ENCODE measurements at regions not wholly inside any gene's neighbourhood (a gene's known extent, or its start where the extent isn't known, plus 50 kb on each side); places are given as distances from the start of the nearest gene placed in this dataset.

GRCh38 chr6:113375950-113376846 is 480.9 kb upstream of the MARCKS start:
- no peak for DNase-seq (ENCODE audit: low read depth in 4 of 4, low spot score in 3 of 4)

- no peak for DNase-seq (ENCODE audit: low read depth in 4 of 4, low spot score in 3 of 4)
Observed at GRCh38 chr6:113376847-113377165, 480.3 kb upstream of the MARCKS start.

- DNase-seq (ENCODE audit: low read depth in 4 of 4, low spot score in 3 of 4) = no peak
Observed at GRCh38 chr6:113377362-113377942, 479.7 kb upstream of the MARCKS start.

GRCh38 chr6:113380591-113380990 is 476.6 kb upstream of the MARCKS start:
- no peak for DNase-seq (ENCODE audit: low read depth in 4 of 4, low spot score in 3 of 4)

- no peak for DNase-seq (ENCODE audit: low read depth in 4 of 4, low spot score in 3 of 4)
Observed at GRCh38 chr6:113381232-113381631, 475.9 kb upstream of the MARCKS start.

GRCh38 chr6:113381959-113382358 is 475.2 kb upstream of the MARCKS start:
- no peak for DNase-seq (ENCODE audit: low read depth in 4 of 4, low spot score in 3 of 4)

GRCh38 chr6:113383701-113384100 is 473.4 kb upstream of the MARCKS start:
- DNase-seq (ENCODE audit: low read depth in 4 of 4, low spot score in 3 of 4) = no peak

- DNase-seq (ENCODE audit: low read depth in 4 of 4, low spot score in 3 of 4) = no peak
Observed at GRCh38 chr6:113385020-113385431, 472.1 kb upstream of the MARCKS start.

GRCh38 chr6:113388996-113389395 is 468.1 kb upstream of the MARCKS start:
- DNase-seq (ENCODE audit: low read depth in 4 of 4, low spot score in 3 of 4) = no peak

- no peak for DNase-seq (ENCODE audit: low read depth in 4 of 4, low spot score in 3 of 4)
Observed at GRCh38 chr6:113392551-113393055, 464.5 kb upstream of the MARCKS start.

GRCh38 chr6:113394216-113394615 is 462.9 kb upstream of the MARCKS start:
- no peak for DNase-seq (ENCODE audit: low read depth in 4 of 4, low spot score in 3 of 4)

GRCh38 chr6:113394729-113395128 is 462.4 kb upstream of the MARCKS start:
- DNase-seq (ENCODE audit: low read depth in 4 of 4, low spot score in 3 of 4) = no peak

- DNase-seq (ENCODE audit: low read depth in 4 of 4, low spot score in 3 of 4) = no peak
Observed at GRCh38 chr6:113396730-113397129, 460.4 kb upstream of the MARCKS start.

GRCh38 chr6:113397236-113397635 is 459.9 kb upstream of the MARCKS start:
- DNase-seq (ENCODE audit: low read depth in 4 of 4, low spot score in 3 of 4) = no peak

GRCh38 chr6:113401231-113401630 is 455.9 kb upstream of the MARCKS start:
- DNase-seq (ENCODE audit: low read depth in 4 of 4, low spot score in 3 of 4) = no peak

GRCh38 chr6:113402544-113402943 is 454.6 kb upstream of the MARCKS start:
- DNase-seq (ENCODE audit: low read depth in 4 of 4, low spot score in 3 of 4) = no peak

- DNase-seq (ENCODE audit: low read depth in 4 of 4, low spot score in 3 of 4) = peak in 3 of 4 donors; percentile 35 to 40 (median 39)
Observed at GRCh38 chr6:113403966-113404595, 453.1 kb upstream of the MARCKS start.

- no peak for DNase-seq (ENCODE audit: low read depth in 4 of 4, low spot score in 3 of 4)
Observed at GRCh38 chr6:113405326-113406047, 451.7 kb upstream of the MARCKS start.

- DNase-seq (ENCODE audit: low read depth in 4 of 4, low spot score in 3 of 4) = no peak
Observed at GRCh38 chr6:113406048-113406695, 451.0 kb upstream of the MARCKS start.

- DNase-seq (ENCODE audit: low read depth in 4 of 4, low spot score in 3 of 4) = no peak
Observed at GRCh38 chr6:113411011-113411410, 446.1 kb upstream of the MARCKS start.
